ENCODE measurements at regions not wholly inside any gene's neighbourhood (a gene's known extent, or its start where the extent isn't known, plus 50 kb on each side); places are given as distances from the start of the nearest gene placed in this dataset.

- intact Hi-C loops (cut with DNase I; ENCODE audit: low total_unique reads) = no loop called here
- no peak for TF ChIP-seq CTCF (IDR thresholded peaks at IDR 0.05)
- TF ChIP-seq POLR2A (IDR thresholded peaks at IDR 0.05) = no peak
- no peak for DNase-seq (ENCODE audit: low spot score in 2 of 2)
- H3K4me3 ChIP-seq (ENCODE audit: low read depth, poor library complexity, severe bottlenecking) = no peak overlapping the region
- 82 to 89% methylated on average over 1 of the region's 1 CpG for WGBS, 2 donors
Observed at GRCh38 chr1:88311265-88311664, 372.8 kb upstream of the PKN2 start.

- TF ChIP-seq CTCF (IDR thresholded peaks at IDR 0.05) (no peak), POLR2A (IDR thresholded peaks at IDR 0.05) (no peak)
- intact Hi-C loops (cut with DNase I; ENCODE audit: low total_unique reads) = no loop called here
- no peak overlapping the region for H3K4me3 ChIP-seq (ENCODE audit: low read depth, poor library complexity, severe bottlenecking)
- WGBS, 2 donors = 87% methylated on average over 2 of the region's 2 CpGs
- no peak for DNase-seq (ENCODE audit: low spot score in 2 of 2)
Observed at GRCh38 chr1:88311907-88312306, 372.2 kb upstream of the PKN2 start.

- H3K4me3 ChIP-seq (ENCODE audit: low read depth, poor library complexity, severe bottlenecking) = no peak overlapping the region
- no peak for DNase-seq (ENCODE audit: low spot score in 2 of 2)
- WGBS, 2 donors = 72 to 80% methylated on average over 1 of the region's 1 CpG
- TF ChIP-seq CTCF (IDR thresholded peaks at IDR 0.05) (no peak), POLR2A (IDR thresholded peaks at IDR 0.05) (no peak)
- intact Hi-C loops (cut with DNase I; ENCODE audit: low total_unique reads) = no loop called here
Observed at GRCh38 chr1:88317396-88317795, 366.7 kb upstream of the PKN2 start.

- no peak overlapping the region for H3K4me3 ChIP-seq (ENCODE audit: low read depth, poor library complexity, severe bottlenecking)
- intact Hi-C loops (cut with DNase I; ENCODE audit: low total_unique reads) = no loop called here
- DNase-seq (ENCODE audit: low spot score in 2 of 2) = no peak
- 68 to 73% methylated on average over 7 of the region's 7 CpGs for WGBS, 2 donors
- TF ChIP-seq CTCF (IDR thresholded peaks at IDR 0.05) (no peak), POLR2A (IDR thresholded peaks at IDR 0.05) (no peak)
Observed at GRCh38 chr1:88318740-88319139, 365.3 kb upstream of the PKN2 start.

- TF ChIP-seq POLR2A (IDR thresholded peaks at IDR 0.05) = no peak
- no peak for TF ChIP-seq CTCF (IDR thresholded peaks at IDR 0.05)
- DNase-seq (ENCODE audit: low spot score in 2 of 2) = no peak
- intact Hi-C loops (cut with DNase I; ENCODE audit: low total_unique reads) = no loop called here
- H3K4me3 ChIP-seq (ENCODE audit: low read depth, poor library complexity, severe bottlenecking) = no peak overlapping the region
- 18 to 28% methylated on average over 3 of the region's 3 CpGs for WGBS, 2 donors
Observed at GRCh38 chr1:88320291-88320690, 363.8 kb upstream of the PKN2 start.

GRCh38 chr1:88321706-88322105 is 362.4 kb upstream of the PKN2 start:
- H3K4me3 ChIP-seq (ENCODE audit: low read depth, poor library complexity, severe bottlenecking) = no peak overlapping the region
- 57 to 68% methylated on average over 2 of the region's 2 CpGs for WGBS, 2 donors
- DNase-seq (ENCODE audit: low spot score in 2 of 2) = no peak
- no peak for TF ChIP-seq CTCF (IDR thresholded peaks at IDR 0.05)
- no peak for TF ChIP-seq POLR2A (IDR thresholded peaks at IDR 0.05)
- intact Hi-C loops (cut with DNase I; ENCODE audit: low total_unique reads) = no loop called here

Data from lower leg skin (tissue), 4 donors.